ENCODE measurements at regions not wholly inside any gene's neighbourhood (a gene's known extent, or its start where the extent isn't known, plus 50 kb on each side); places are given as distances from the start of the nearest gene placed in this dataset.

DNA sequence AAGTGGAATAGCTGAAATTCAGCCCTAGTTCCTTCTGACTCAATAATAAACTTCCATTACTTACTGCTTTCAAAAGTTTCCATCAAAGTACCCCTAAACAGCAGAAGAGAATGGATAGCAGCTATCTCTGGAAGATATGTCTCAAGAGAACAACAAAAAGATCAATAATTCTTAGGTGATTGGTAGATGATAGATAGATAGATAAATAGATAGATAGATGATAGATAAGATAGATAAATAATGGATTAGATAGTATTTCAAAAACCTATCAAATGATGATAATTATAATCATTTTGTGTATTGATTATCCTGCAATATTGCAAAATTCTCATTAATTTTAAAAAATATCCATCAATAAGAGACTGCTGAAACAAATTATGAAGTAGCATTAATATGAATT is 97.4 kb upstream of the CCND2 start:
- no peaks in the 10 kb centered on the region for H3K27me3 ChIP-seq (ENCODE audit: control insufficient read depth in 3 of 3, insufficient read depth in 3 of 3, low read length in 3 of 3)
- H3K4me3 ChIP-seq (ENCODE audit: low read length in 3 of 3) = no peak overlapping the region
- no peaks in the 10 kb centered on the region for H3K9me3 ChIP-seq (ENCODE audit: control insufficient read depth in 3 of 3, low read length in 3 of 3)
- H3K9ac ChIP-seq (ENCODE audit: low read depth in 1 of 3, low read length in 3 of 3) = no peak overlapping the region
- H3K36me3 ChIP-seq (ENCODE audit: control insufficient read depth in 3 of 3, insufficient read depth in 3 of 3, low read length in 3 of 3) = no peaks in the 10 kb centered on the region
- H3K4me1 ChIP-seq (ENCODE audit: control insufficient read depth in 3 of 3, insufficient read depth in 3 of 3, low read length in 3 of 3) = no peaks in the 10 kb centered on the region
- no peak overlapping the region for H3K27ac ChIP-seq (ENCODE audit: low read depth, low read length)

DNA sequence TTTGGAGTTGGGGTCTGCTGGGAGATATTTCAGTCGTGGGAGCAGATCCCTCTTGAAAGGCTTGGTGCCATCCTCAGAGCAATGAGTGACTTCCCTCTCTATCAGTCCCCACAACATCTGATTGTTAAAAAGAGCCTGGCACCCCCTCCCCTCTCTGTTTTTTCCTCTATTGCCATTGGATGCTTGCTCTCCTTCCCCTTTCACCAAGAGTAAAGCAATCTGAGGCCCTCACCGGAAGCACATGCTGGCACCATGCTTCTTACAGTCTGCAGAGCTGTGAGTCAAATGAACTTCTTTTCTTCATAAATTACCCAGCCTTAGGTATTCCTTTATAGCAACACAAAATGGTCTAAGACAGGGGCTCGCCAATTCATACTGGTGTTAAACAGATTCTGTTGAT is 99.1 kb upstream of the CCND2 start:
- Histone ChIP-seq H3K4me1 (ENCODE audit: control insufficient read depth in 3 of 3, insufficient read depth in 3 of 3, low read length in 3 of 3) (no peaks in the 10 kb centered on the region), H3K27me3 (ENCODE audit: control insufficient read depth in 3 of 3, insufficient read depth in 3 of 3, low read length in 3 of 3) (no peaks in the 10 kb centered on the region), H3K9ac (ENCODE audit: low read depth in 1 of 3, low read length in 3 of 3) (no peak overlapping the region), H3K27ac (ENCODE audit: low read depth, low read length) (no peak overlapping the region), H3K4me3 (ENCODE audit: low read length in 3 of 3) (no peak overlapping the region), H3K36me3 (ENCODE audit: control insufficient read depth in 3 of 3, insufficient read depth in 3 of 3, low read length in 3 of 3) (no peaks in the 10 kb centered on the region), H3K9me3 (ENCODE audit: control insufficient read depth in 3 of 3, low read length in 3 of 3) (no peaks in the 10 kb centered on the region)

DNA sequence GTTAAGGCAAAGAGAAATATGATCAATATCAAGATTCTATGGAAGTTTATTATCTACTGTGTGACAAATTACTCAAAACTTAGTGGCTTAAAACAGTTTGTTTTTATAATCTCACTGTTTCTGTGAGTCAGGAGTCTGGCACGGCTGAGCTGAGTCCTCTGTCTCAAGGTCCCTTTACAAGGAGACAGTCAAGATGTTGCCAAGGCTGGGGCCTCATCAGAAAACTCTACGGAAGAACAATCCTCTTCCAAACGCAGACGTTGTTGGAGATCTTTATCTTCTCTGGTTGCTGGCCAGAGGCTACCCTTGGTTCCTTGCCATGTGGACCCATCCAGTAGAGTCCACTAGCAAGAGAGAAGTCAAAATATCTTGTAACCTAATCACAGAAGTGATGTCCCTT is 100.6 kb upstream of the CCND2 start:
- Histone ChIP-seq H3K27ac (ENCODE audit: low read depth, low read length) (no peak overlapping the region), H3K9me3 (ENCODE audit: control insufficient read depth in 3 of 3, low read length in 3 of 3) (no peaks in the 10 kb centered on the region), H3K36me3 (ENCODE audit: control insufficient read depth in 3 of 3, insufficient read depth in 3 of 3, low read length in 3 of 3) (no peaks in the 10 kb centered on the region), H3K9ac (ENCODE audit: low read depth in 1 of 3, low read length in 3 of 3) (no peak overlapping the region), H3K4me3 (ENCODE audit: low read length in 3 of 3) (no peak overlapping the region), H3K27me3 (ENCODE audit: control insufficient read depth in 3 of 3, insufficient read depth in 3 of 3, low read length in 3 of 3) (peaks cover 0 to 2% (median 0%) of the 10 kb centered on the region in 3 donors), H3K4me1 (ENCODE audit: control insufficient read depth in 3 of 3, insufficient read depth in 3 of 3, low read length in 3 of 3) (no peaks in the 10 kb centered on the region)

DNA sequence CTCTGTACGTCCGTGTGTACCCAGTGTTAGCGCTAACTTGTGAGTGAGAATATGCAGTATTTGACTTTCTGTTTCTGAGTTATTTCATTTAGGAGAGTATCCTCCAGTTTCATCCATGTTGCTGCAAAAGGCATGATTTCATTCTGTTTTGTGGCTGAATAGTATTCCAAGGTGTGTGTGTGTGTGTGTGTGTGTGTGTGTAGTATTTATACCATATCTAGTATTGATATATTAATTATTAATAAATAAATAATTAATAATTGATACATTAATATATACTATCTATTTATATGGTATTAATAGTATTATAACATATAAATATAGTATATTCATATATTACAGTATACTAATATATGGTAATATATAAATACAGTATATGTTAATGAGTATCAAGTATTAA is 101.8 kb upstream of the CCND2 start:
- H3K27me3 ChIP-seq (ENCODE audit: control insufficient read depth in 3 of 3, insufficient read depth in 3 of 3, low read length in 3 of 3) = peaks cover 0 to 6% (median 0%) of the 10 kb centered on the region in 3 donors
- no peak overlapping the region for H3K9ac ChIP-seq (ENCODE audit: low read depth in 1 of 3, low read length in 3 of 3)
- no peaks in the 10 kb centered on the region for H3K4me1 ChIP-seq (ENCODE audit: control insufficient read depth in 3 of 3, insufficient read depth in 3 of 3, low read length in 3 of 3)
- H3K36me3 ChIP-seq (ENCODE audit: control insufficient read depth in 3 of 3, insufficient read depth in 3 of 3, low read length in 3 of 3) = no peaks in the 10 kb centered on the region
- no peak overlapping the region for H3K27ac ChIP-seq (ENCODE audit: low read depth, low read length)
- H3K4me3 ChIP-seq (ENCODE audit: low read length in 3 of 3) = no peak overlapping the region
- H3K9me3 ChIP-seq (ENCODE audit: control insufficient read depth in 3 of 3, low read length in 3 of 3) = no peaks in the 10 kb centered on the region

DNA sequence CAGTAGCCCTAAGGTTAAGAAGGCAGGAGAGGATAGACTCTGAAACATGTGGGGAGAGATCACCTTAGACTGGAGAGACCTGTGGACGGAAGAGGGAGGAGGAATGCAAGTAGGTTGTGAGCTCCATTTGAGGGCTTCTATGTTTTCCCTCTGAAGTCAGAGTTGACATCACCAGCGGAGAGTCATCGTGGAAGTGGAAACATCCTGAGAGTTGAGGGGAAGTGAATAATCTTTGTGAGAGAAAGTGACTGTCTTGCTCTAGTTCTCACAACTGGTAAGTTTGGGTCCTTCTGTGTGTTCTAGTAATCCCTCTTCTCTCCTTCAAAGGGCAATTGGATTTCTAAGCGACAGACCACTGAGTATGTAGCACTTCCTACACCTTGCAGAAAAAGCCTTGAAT is 103.6 kb upstream of the CCND2 start:
- no peaks in the 10 kb centered on the region for H3K36me3 ChIP-seq (ENCODE audit: control insufficient read depth in 3 of 3, insufficient read depth in 3 of 3, low read length in 3 of 3)
- no peaks in the 10 kb centered on the region for H3K9me3 ChIP-seq (ENCODE audit: control insufficient read depth in 3 of 3, low read length in 3 of 3)
- no peak overlapping the region for H3K4me3 ChIP-seq (ENCODE audit: low read length in 3 of 3)
- H3K27ac ChIP-seq (ENCODE audit: low read depth, low read length) = no peak overlapping the region
- no peak overlapping the region for H3K9ac ChIP-seq (ENCODE audit: low read depth in 1 of 3, low read length in 3 of 3)
- H3K27me3 ChIP-seq (ENCODE audit: control insufficient read depth in 3 of 3, insufficient read depth in 3 of 3, low read length in 3 of 3) = peaks cover 0 to 13% (median 7%) of the 10 kb centered on the region in 3 donors
- peaks cover 0 to 3% (median 0%) of the 10 kb centered on the region in 3 donors for H3K4me1 ChIP-seq (ENCODE audit: control insufficient read depth in 3 of 3, insufficient read depth in 3 of 3, low read length in 3 of 3)

DNA sequence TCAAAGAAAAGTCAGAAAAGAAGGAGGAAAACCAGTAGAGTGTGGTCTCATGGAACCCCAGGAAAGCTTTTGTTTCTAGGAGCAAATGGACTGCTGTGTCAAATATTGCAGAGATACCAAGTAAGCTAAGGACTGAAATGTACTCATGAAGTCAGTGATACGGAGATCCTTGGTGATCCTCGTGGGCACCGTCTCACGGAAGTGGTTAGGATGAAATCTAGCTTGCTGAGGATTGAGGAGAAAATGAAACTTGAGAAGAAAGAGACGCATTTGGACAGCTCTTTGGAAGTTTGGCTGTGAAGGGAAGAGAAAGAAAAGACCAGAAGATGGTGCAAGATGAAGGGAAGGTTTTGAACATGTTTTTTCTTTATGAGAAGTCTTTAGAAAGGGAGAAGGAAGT is 104.0 kb upstream of the CCND2 start:
- H3K9me3 ChIP-seq (ENCODE audit: control insufficient read depth in 3 of 3, low read length in 3 of 3) = no peaks in the 10 kb centered on the region
- H3K36me3 ChIP-seq (ENCODE audit: control insufficient read depth in 3 of 3, insufficient read depth in 3 of 3, low read length in 3 of 3) = no peaks in the 10 kb centered on the region
- H3K9ac ChIP-seq (ENCODE audit: low read depth in 1 of 3, low read length in 3 of 3) = no peak overlapping the region
- H3K27me3 ChIP-seq (ENCODE audit: control insufficient read depth in 3 of 3, insufficient read depth in 3 of 3, low read length in 3 of 3) = peaks cover 3 to 17% (median 9%) of the 10 kb centered on the region in 3 donors
- peaks cover 0 to 3% (median 0%) of the 10 kb centered on the region in 3 donors for H3K4me1 ChIP-seq (ENCODE audit: control insufficient read depth in 3 of 3, insufficient read depth in 3 of 3, low read length in 3 of 3)
- no peak overlapping the region for H3K27ac ChIP-seq (ENCODE audit: low read depth, low read length)
- H3K4me3 ChIP-seq (ENCODE audit: low read length in 3 of 3) = no peak overlapping the region

DNA sequence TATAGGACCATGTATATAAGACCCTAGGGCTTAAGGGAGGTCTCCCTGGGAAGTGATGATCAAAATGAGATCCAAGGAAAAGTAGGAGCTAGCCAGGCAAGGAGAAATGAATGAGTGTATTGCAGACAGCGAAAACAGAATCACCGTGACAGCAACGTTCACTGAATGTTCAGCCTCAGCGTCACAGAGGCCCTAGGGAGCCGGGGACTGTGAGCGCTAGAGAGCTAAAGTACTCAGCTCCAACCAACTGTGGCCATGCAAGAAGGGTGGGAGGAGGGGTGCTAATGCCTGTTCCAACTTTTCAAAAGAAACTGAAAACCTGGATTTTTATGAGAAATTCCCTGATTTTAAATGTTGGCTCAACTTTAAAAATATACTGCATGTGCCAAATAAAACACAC is 105.5 kb upstream of the CCND2 start:
- Histone ChIP-seq H3K4me3 (ENCODE audit: low read length in 3 of 3) (no peak overlapping the region), H3K27me3 (ENCODE audit: control insufficient read depth in 3 of 3, insufficient read depth in 3 of 3, low read length in 3 of 3) (peaks cover 3 to 21% (median 9%) of the 10 kb centered on the region in 3 donors), H3K4me1 (ENCODE audit: control insufficient read depth in 3 of 3, insufficient read depth in 3 of 3, low read length in 3 of 3) (peaks cover 0 to 3% (median 0%) of the 10 kb centered on the region in 3 donors), H3K36me3 (ENCODE audit: control insufficient read depth in 3 of 3, insufficient read depth in 3 of 3, low read length in 3 of 3) (no peaks in the 10 kb centered on the region), H3K27ac (ENCODE audit: low read depth, low read length) (no peak overlapping the region), H3K9ac (ENCODE audit: low read depth in 1 of 3, low read length in 3 of 3) (no peak overlapping the region), H3K9me3 (ENCODE audit: control insufficient read depth in 3 of 3, low read length in 3 of 3) (no peaks in the 10 kb centered on the region)

DNA sequence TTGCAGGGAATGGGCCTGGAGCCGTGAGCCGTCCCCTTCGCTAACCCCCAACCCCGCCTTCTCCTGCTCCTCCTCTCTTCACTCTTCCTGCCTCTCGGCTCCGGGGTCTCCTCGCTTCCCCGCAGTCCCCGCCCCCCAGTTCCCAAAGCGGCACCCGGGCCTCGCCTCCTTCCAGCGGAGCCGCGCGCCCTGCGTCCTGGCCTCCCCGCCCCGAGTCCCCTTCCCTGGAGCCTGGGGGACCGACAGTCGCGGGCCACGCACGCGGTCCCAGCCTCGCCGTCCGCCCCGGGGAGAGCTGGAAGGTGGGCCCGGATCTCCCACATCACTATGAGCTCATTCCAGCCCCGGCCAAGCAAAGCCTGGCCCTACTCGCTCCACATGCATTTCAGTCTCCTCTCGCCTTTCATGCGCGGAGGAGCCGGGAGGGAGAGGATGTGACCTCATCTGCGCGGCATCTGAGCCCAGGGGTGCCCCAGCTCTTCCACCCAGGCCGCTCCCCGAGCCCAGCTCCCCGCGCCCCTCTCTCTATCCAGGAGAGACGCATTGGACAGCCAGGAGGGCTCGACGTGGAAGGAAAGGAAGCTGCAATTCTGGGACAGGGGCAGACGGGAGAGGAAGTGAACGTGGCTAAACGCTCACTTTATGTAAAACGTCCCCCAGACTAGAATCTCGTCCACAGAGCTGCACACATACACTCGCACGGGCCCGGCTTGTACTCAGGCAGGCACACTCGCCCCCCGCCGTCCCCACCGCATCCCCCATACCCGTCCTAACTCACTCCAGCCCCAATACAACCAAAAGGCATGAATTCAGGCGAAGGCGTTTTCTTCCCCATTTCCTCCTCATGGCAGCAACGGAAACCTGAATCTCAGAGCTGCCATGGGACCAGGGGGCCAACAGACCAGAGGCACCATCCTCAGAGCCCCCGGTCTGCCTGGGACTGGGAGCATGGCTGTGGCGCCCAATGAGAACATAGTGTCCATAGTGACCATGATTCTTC is 108.7 kb upstream of the CCND2 start:
- peak overlapping the region in 1 of 3 donors; percentile 25 for H3K9ac ChIP-seq (ENCODE audit: low read depth in 1 of 3, low read length in 3 of 3)
- H3K27me3 ChIP-seq (ENCODE audit: control insufficient read depth in 3 of 3, insufficient read depth in 3 of 3, low read length in 3 of 3) = peaks cover 3 to 21% (median 9%) of the 10 kb centered on the region in 3 donors
- no peaks in the 10 kb centered on the region for H3K36me3 ChIP-seq (ENCODE audit: control insufficient read depth in 3 of 3, insufficient read depth in 3 of 3, low read length in 3 of 3)
- no peaks in the 10 kb centered on the region for H3K9me3 ChIP-seq (ENCODE audit: control insufficient read depth in 3 of 3, low read length in 3 of 3)
- peaks cover 0 to 3% (median 0%) of the 10 kb centered on the region in 3 donors for H3K4me1 ChIP-seq (ENCODE audit: control insufficient read depth in 3 of 3, insufficient read depth in 3 of 3, low read length in 3 of 3)
- no peak overlapping the region for H3K27ac ChIP-seq (ENCODE audit: low read depth, low read length)
- peak overlapping the region; percentile 36 to 60 (median 41) for H3K4me3 ChIP-seq (ENCODE audit: low read length in 3 of 3)

DNA sequence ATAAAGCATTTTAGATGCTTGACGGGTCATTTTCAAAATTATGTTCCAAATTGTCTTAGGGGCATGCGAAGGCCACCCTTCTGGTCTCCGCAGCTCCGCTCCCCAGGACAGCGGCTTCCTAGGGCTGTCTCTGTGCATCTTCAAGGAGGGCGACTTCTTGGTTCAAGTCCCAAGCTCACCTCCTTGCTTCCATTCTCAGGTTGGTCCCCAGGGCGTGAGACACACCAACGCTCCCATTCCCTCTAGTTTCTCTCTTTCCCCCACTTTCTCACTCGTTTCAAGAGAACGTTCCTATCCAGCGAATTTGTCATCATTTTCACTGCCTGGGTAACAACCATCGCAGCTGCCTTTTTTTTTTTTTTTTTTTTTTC is 109.4 kb upstream of the CCND2 start:
- Histone ChIP-seq H3K27ac (ENCODE audit: low read depth, low read length) (no peak overlapping the region), H3K9me3 (ENCODE audit: control insufficient read depth in 3 of 3, low read length in 3 of 3) (no peaks in the 10 kb centered on the region), H3K27me3 (ENCODE audit: control insufficient read depth in 3 of 3, insufficient read depth in 3 of 3, low read length in 3 of 3) (peaks cover 3 to 21% (median 9%) of the 10 kb centered on the region in 3 donors), H3K4me1 (ENCODE audit: control insufficient read depth in 3 of 3, insufficient read depth in 3 of 3, low read length in 3 of 3) (peaks cover 0 to 3% (median 0%) of the 10 kb centered on the region in 3 donors), H3K9ac (ENCODE audit: low read depth in 1 of 3, low read length in 3 of 3) (no peak overlapping the region), H3K36me3 (ENCODE audit: control insufficient read depth in 3 of 3, insufficient read depth in 3 of 3, low read length in 3 of 3) (no peaks in the 10 kb centered on the region), H3K4me3 (ENCODE audit: low read length in 3 of 3) (no peak overlapping the region)

DNA sequence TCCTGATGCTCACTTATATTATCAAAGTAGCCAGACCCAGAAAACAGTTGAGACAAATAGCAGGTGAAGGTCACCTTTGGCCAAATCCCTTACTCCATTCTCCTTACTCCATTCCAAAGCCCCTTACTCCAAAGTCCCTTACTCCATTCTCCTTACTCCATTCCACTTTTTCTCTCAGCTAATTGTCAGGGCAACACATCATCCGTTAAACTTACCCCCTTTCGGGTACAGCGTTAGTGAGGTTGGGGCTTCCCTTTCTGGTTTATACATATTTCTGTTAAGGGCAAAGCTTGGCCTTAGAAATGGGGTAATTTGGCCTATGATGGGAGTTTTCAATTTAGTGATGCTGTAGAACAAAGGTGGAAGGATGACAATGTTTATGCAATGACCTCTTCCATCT is 111.8 kb upstream of the CCND2 start:
- Histone ChIP-seq H3K36me3 (ENCODE audit: control insufficient read depth in 3 of 3, insufficient read depth in 3 of 3, low read length in 3 of 3) (no peaks in the 10 kb centered on the region), H3K9ac (ENCODE audit: low read depth in 1 of 3, low read length in 3 of 3) (no peak overlapping the region), H3K27me3 (ENCODE audit: control insufficient read depth in 3 of 3, insufficient read depth in 3 of 3, low read length in 3 of 3) (peaks cover 3 to 16% (median 9%) of the 10 kb centered on the region in 3 donors), H3K9me3 (ENCODE audit: control insufficient read depth in 3 of 3, low read length in 3 of 3) (no peaks in the 10 kb centered on the region), H3K4me3 (ENCODE audit: low read length in 3 of 3) (no peak overlapping the region), H3K4me1 (ENCODE audit: control insufficient read depth in 3 of 3, insufficient read depth in 3 of 3, low read length in 3 of 3) (peaks cover 0 to 3% (median 0%) of the 10 kb centered on the region in 3 donors), H3K27ac (ENCODE audit: low read depth, low read length) (no peak overlapping the region)

Data from skeletal muscle tissue (tissue), 3 donors.